Tibial artery (tissue), 4 donors: ENCODE measurements at regions not wholly inside any gene's neighbourhood (a gene's known extent, or its start where the extent isn't known, plus 50 kb on each side); places are given as distances from the start of the nearest gene placed in this dataset.

Experiments used
- DNase-seq, 2 donors: peaks; one replicate each; pipeline ENCODE4 v3.0.0-alpha.2; 2019
- H3K27ac ChIP-seq, 2 donors: fragments of 200-600 bp; sonication (generic) in 1 of 2; 1 replicate in 1 of 2; 2 replicates in 1 of 2; pipeline ENCODE4 v1.5.1; 2018 to 2019; ENCODE audit warnings: mild to moderate bottlenecking in 1 of 2
- H3K27me3 ChIP-seq, 2 donors: fragments of 200-600 bp; sonication (generic) in 1 of 2; one replicate each; pipeline versions ENCODE4 v1.5.1 to v1.6.0; 2016 to 2019
- H3K36me3 ChIP-seq, 3 donors: fragments of 200-600 bp; sonication (generic) in 2 of 3; one replicate each; pipeline ENCODE4 v1.5.1; 2016 to 2019; ENCODE audit warnings: mild to moderate bottlenecking in 2 of 3
- H3K4me1 ChIP-seq, 4 donors: fragments of 200-600 bp; sonication (generic) in 2 of 4; 1 replicate in 3 of 4; 2 replicates in 1 of 4; pipeline ENCODE4 v1.5.1; 2016 to 2019
- H3K4me3 ChIP-seq, 2 donors: fragments of 200-600 bp; sonication (generic) in 1 of 2; 1 replicate in 1 of 2; 2 replicates in 1 of 2; pipeline ENCODE4 v1.5.1; 2018 to 2019; ENCODE audit warnings: mild to moderate bottlenecking in 2 of 2
- H3K9me3 ChIP-seq, 3 donors: fragments of 200-600 bp; sonication (generic) in 1 of 3; one replicate each; pipeline ENCODE4 v1.5.1; 2016 to 2019
- intact Hi-C: fragments of 100-400 bp; cut with DNase I; formaldehyde crosslinking; loops from one replicate; pipeline ENCODE4 v1.15.0; 2023; ENCODE audit warnings: low total_unique reads
- TF ChIP-seq, protein P1 (sequence below), 2 experiments: fragments of 200-600 bp in 1 of 2; fragments of 450-650 bp in 1 of 2; IDR thresholded peaks; one replicate each; pipeline ENCODE4 v1.5.1; 2017 to 2019; ENCODE audit warnings: antibody characterized with exemption in 2 of 2, mild to moderate bottlenecking in 1 of 2, moderate library complexity in 1 of 2

DNA sequence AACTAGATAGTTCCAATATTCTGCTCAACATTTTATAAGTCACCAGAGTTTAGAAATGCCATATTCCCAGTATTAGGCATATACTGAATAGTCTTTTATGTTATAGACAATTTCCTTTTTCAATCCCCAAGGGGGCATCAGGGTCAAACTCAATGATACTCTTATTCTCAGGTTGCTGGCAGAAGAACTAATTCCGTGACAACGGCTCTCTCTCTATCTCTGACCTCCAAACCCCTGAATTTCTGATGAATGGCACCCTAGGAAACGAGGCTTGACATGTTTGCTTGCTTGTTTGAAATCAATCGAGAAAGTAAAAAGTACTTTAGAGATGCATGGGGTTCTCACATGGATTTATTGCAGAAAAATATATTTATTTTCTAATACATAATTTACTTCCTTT lies 160.1 kb downstream of the CASP12 start:
- H3K27ac ChIP-seq: no peak overlapping the region
- no peaks in the 10 kb centered on the region for H3K36me3 ChIP-seq
- intact Hi-C loops: no loop called here
- TF ChIP-seq, protein P1, sequence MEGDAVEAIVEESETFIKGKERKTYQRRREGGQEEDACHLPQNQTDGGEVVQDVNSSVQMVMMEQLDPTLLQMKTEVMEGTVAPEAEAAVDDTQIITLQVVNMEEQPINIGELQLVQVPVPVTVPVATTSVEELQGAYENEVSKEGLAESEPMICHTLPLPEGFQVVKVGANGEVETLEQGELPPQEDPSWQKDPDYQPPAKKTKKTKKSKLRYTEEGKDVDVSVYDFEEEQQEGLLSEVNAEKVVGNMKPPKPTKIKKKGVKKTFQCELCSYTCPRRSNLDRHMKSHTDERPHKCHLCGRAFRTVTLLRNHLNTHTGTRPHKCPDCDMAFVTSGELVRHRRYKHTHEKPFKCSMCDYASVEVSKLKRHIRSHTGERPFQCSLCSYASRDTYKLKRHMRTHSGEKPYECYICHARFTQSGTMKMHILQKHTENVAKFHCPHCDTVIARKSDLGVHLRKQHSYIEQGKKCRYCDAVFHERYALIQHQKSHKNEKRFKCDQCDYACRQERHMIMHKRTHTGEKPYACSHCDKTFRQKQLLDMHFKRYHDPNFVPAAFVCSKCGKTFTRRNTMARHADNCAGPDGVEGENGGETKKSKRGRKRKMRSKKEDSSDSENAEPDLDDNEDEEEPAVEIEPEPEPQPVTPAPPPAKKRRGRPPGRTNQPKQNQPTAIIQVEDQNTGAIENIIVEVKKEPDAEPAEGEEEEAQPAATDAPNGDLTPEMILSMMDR (IDR thresholded peaks at IDR 0.05): no peak
- no peak overlapping the region for H3K4me3 ChIP-seq
- no peaks in the 10 kb centered on the region for H3K4me1 ChIP-seq
- H3K9me3 ChIP-seq: no peaks in the 10 kb centered on the region
- no peak for DNase-seq
- H3K27me3 ChIP-seq: no peaks in the 10 kb centered on the region

DNA sequence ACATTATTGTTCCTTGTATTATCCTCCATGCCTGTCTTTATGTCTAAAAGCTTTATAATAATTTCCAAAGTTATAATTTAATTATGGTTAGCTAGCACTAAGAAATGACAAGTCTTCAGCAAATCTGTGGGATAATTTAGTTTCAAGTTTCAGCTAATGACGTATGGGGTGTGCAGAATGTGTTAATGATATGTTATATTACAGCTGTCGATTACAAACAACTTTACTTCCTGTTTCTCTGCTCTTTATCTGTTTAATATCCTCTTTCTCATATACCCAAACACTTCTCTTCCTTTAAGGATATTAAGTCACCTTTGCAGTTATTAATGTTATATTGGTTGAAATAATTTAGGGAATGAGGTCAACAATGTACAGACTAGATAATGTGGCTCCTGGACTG lies 161.8 kb downstream of the CASP12 start:
- Histone ChIP-seq H3K4me3 (no peak overlapping the region), H3K27me3 (no peaks in the 10 kb centered on the region), H3K4me1 (no peaks in the 10 kb centered on the region), H3K36me3 (no peaks in the 10 kb centered on the region), H3K27ac (no peak overlapping the region), H3K9me3 (no peaks in the 10 kb centered on the region)
- TF ChIP-seq, protein P1 (IDR thresholded peaks at IDR 0.05): no peak
- intact Hi-C loops: no loop called here
- DNase-seq: no peak

DNA sequence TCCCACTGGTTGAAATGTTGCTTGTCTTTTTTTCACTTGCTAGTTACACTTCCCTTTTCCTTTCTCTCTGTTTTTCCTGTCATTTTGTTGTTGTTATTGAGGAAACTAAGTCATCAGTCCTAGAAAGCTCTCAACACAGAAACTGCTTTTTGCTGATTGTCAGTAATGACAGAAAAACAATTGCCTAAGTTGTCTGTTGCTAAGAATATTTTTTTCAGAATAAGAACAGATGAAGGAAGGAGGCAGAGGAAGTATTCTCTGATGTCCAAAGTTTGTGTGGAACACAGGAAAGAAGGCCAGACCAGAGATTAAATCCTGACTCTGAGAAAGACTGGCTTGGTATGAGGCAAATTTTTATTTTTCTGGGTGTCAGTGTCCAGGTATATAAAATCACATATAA lies 163.3 kb downstream of the CASP12 start:
- TF ChIP-seq, protein P1 (IDR thresholded peaks at IDR 0.05): no peak
- intact Hi-C loops: no loop called here
- Histone ChIP-seq H3K27me3 (no peaks in the 10 kb centered on the region), H3K4me1 (no peaks in the 10 kb centered on the region), H3K27ac (no peak overlapping the region), H3K4me3 (no peak overlapping the region), H3K36me3 (no peaks in the 10 kb centered on the region), H3K9me3 (no peaks in the 10 kb centered on the region)
- DNase-seq: no peak

DNA sequence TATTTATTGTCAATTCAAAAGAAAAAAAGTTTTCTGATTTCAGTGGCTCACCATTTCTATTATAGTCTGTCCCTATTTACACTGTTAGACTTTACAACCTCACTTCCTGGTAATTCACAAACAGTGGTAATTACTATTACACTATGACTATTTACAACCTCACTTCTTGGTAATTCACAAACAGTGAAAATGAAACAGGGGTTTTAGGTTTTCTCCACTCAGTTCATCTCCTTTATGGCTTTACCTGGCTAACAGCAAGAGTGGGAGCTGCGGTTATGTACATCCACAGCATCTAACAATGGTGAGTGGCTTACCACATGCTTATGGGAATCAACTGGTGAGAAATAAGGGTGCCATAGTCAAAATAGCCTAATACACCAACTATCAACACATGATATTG lies 166.4 kb downstream of the CASP12 start:
- Histone ChIP-seq H3K36me3 (no peaks in the 10 kb centered on the region), H3K4me1 (no peaks in the 10 kb centered on the region), H3K9me3 (no peaks in the 10 kb centered on the region), H3K27me3 (no peaks in the 10 kb centered on the region), H3K4me3 (no peak overlapping the region), H3K27ac (no peak overlapping the region)
- TF ChIP-seq, protein P1 (IDR thresholded peaks at IDR 0.05): no peak
- intact Hi-C loops: no loop called here
- no peak for DNase-seq

DNA sequence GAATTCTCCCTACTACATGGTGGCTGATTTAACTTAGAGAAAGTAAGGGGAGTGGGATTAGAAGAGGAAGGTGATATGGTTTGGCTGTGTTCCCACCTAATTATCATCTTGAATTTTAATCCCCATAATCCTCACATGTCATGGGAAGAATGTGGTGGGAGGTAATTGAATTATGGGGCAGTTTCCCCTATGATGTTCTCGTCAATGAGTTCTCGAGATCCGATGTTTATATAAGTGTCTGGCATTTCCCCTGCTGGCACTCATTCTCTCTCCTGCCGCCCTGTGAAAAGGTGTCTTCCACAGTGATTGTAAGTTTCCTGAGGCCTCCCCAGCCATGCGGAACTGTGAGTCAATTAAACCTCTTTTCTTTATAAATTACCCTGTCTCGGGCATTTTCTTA lies 169.3 kb downstream of the CASP12 start:
- H3K4me1 ChIP-seq: no peaks in the 10 kb centered on the region
- no peak overlapping the region for H3K4me3 ChIP-seq
- TF ChIP-seq, protein P1 (IDR thresholded peaks at IDR 0.05): no peak
- no peak overlapping the region for H3K27ac ChIP-seq
- intact Hi-C loops: no loop called here
- H3K36me3 ChIP-seq: no peaks in the 10 kb centered on the region
- H3K9me3 ChIP-seq: no peaks in the 10 kb centered on the region
- H3K27me3 ChIP-seq: no peaks in the 10 kb centered on the region
- no peak for DNase-seq

DNA sequence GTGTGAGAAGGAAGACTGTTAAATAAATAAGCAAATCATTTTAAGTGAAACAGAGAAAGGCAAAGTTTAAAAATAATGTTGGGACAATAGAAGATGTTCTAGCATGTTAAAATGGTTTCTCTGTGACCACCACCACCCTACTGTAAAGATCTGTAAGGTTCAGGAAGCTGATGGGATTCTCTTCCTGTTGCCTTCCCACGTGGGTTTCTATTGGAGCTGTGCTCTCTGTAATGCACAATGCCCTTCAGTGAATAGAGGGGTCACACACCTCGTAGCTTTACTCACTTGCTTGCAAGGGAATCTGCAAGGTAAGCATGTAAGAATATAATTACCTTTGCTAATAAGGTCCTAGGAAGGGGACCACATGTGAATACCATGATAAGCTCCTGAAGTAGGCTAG lies 170.5 kb downstream of the CASP12 start:
- intact Hi-C loops: no loop called here
- TF ChIP-seq, protein P1 (IDR thresholded peaks at IDR 0.05): no peak
- no peak for DNase-seq

More for the DNA sequence above, 170.5 kb downstream of the CASP12 start:
- no peak overlapping the region for H3K4me3 ChIP-seq
- H3K4me1 ChIP-seq: no peaks in the 10 kb centered on the region
- peaks cover 0 to 10% (median 0%) of the 10 kb centered on the region in 3 donors for H3K9me3 ChIP-seq
- no peaks in the 10 kb centered on the region for H3K27me3 ChIP-seq
- H3K27ac ChIP-seq: no peak overlapping the region
- no peaks in the 10 kb centered on the region for H3K36me3 ChIP-seq
